ENCODE measurements at regions not wholly inside any gene's neighbourhood (a gene's known extent, or its start where the extent isn't known, plus 50 kb on each side); places are given as distances from the start of the nearest gene placed in this dataset.

DNA sequence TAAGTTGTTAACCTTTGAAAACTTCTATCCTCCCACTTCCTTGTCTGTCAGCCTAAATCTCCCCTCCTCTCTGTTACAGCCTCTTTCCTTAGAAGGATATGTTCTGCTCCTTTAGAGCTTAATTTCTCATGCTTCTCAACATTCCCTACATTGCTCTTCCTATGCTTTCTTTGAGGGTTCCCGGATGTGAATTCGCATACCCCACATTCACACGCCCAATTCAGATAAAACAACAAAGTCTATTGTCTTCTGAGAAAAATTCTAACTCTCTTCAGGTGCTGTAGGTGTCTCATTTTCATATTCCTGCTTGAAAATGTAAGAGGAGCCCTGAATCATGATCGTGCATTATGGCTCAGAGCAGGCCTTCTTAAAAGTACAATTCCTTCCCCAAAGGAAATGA, 171.8 kb upstream of the DPH6 start:
- no peaks in the 10 kb centered on the region for H3K4me1 Mint-ChIP-seq
- H3K36me3 Mint-ChIP-seq: no peaks in the 10 kb centered on the region
- H3K4me3 Mint-ChIP-seq: no peak overlapping the region
- ATAC-seq (ENCODE audit: low read depth): no peak
- no peaks in the 10 kb centered on the region for H3K9me3 Mint-ChIP-seq
- H3K27ac Mint-ChIP-seq: no peak overlapping the region
- DNase-seq (ENCODE audit: low spot score in 2 of 2): no peak
- peaks cover 5% of the 10 kb centered on the region for H3K27me3 Mint-ChIP-seq

DNA sequence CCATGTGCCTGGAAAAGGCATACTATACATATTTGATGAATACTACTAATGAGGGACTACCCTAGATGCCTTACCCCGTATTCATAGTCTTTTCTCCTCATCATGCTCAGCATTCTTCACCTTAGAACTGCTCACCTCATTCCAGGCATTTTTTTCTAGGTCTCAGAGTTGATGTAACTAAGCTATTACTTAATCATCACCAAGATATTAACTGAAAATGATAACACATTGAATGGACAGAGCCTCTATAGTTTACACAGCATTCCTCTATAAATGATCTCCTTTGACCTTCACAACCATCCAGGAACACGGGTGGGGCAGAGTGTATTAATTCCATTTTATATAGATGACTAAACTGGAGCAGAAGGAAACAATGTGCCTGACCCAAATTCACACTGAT, 174.1 kb upstream of the DPH6 start:
- H3K4me1 Mint-ChIP-seq: no peaks in the 10 kb centered on the region
- H3K9me3 Mint-ChIP-seq: no peaks in the 10 kb centered on the region
- ATAC-seq (ENCODE audit: low read depth): no peak
- no peak overlapping the region for H3K27ac Mint-ChIP-seq
- no peak for DNase-seq (ENCODE audit: low spot score in 2 of 2)
- no peak overlapping the region for H3K4me3 Mint-ChIP-seq
- H3K27me3 Mint-ChIP-seq: peaks cover 5% of the 10 kb centered on the region
- H3K36me3 Mint-ChIP-seq: no peaks in the 10 kb centered on the region

DNA sequence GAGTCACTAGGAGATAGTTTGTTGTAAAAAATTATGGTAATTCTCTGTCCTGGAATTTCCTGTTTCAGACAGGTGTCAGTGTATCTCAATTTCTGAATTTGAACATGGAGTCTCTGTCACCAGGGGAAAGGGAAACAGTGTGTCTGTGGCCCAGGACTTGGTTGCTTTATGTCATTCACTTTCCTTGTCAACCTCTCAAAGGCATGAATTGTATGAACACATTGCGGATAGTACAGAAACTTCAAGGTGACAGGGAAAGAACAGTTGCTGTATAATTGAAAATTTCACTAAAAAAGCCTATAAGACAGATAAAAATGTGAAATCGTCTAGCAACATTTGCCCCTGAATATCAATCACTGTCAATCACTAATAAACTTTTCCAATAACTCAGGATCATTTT, 175.0 kb upstream of the DPH6 start:
- Mint-ChIP-seq H3K9me3 (peaks cover 2% of the 10 kb centered on the region), H3K27ac (no peak overlapping the region), H3K4me3 (no peak overlapping the region), H3K36me3 (no peaks in the 10 kb centered on the region), H3K27me3 (peaks cover 5% of the 10 kb centered on the region), H3K4me1 (no peaks in the 10 kb centered on the region)
- ATAC-seq (ENCODE audit: low read depth) (no peak), DNase-seq (ENCODE audit: low spot score in 2 of 2) (no peak)

DNA sequence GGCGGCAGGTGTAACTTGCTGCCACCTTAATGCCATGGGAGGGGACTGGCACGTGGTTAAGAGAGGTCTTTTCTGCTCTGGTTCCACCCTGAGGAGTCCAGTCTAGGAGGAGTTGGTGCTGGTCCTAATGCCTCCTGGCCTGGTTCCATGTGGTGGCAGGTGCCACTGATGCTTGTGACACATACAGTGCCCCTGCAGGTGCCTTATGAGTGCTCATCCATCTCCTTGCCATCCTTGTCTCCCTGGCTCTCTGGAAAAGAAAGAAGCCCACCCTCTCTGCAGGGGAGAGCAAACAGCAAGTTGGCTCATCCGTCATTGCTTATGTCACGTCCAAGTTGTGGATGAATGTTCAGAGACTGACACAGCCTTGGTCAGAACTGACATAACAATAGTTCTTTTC, 175.8 kb upstream of the DPH6 start:
- DNase-seq (ENCODE audit: low spot score in 2 of 2): no peak
- H3K9me3 Mint-ChIP-seq: peaks cover 2% of the 10 kb centered on the region
- no peaks in the 10 kb centered on the region for H3K36me3 Mint-ChIP-seq
- ATAC-seq (ENCODE audit: low read depth): no peak
- H3K4me3 Mint-ChIP-seq: no peak overlapping the region
- H3K27me3 Mint-ChIP-seq: peaks cover 5% of the 10 kb centered on the region
- no peak overlapping the region for H3K27ac Mint-ChIP-seq
- H3K4me1 Mint-ChIP-seq: no peaks in the 10 kb centered on the region

DNA sequence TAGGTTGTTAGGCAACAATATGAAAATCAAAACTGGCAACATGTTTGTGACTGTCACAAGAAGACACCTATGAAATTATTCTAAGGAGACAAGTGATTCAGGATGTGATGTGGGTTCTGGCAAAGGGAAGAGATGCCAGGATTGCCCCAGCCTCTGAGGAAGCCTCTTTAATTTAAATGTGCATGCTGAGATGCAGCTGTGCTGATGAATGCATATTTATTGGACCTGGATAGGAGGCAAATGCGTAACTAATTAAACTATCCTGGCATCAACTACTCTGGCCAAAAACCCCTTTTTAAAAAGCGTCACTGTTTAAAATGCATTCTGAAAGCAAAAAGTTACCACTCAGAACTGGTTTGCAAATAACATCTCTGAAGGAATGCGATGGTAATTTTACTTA, 176.5 kb upstream of the DPH6 start:
- H3K27ac Mint-ChIP-seq: no peak overlapping the region
- no peaks in the 10 kb centered on the region for H3K36me3 Mint-ChIP-seq
- ATAC-seq (ENCODE audit: low read depth) (no peak), DNase-seq (ENCODE audit: low spot score in 2 of 2) (no peak)
- H3K4me3 Mint-ChIP-seq: no peak overlapping the region
- H3K4me1 Mint-ChIP-seq: no peaks in the 10 kb centered on the region
- peaks cover 2% of the 10 kb centered on the region for H3K9me3 Mint-ChIP-seq
- peaks cover 5% of the 10 kb centered on the region for H3K27me3 Mint-ChIP-seq

DNA sequence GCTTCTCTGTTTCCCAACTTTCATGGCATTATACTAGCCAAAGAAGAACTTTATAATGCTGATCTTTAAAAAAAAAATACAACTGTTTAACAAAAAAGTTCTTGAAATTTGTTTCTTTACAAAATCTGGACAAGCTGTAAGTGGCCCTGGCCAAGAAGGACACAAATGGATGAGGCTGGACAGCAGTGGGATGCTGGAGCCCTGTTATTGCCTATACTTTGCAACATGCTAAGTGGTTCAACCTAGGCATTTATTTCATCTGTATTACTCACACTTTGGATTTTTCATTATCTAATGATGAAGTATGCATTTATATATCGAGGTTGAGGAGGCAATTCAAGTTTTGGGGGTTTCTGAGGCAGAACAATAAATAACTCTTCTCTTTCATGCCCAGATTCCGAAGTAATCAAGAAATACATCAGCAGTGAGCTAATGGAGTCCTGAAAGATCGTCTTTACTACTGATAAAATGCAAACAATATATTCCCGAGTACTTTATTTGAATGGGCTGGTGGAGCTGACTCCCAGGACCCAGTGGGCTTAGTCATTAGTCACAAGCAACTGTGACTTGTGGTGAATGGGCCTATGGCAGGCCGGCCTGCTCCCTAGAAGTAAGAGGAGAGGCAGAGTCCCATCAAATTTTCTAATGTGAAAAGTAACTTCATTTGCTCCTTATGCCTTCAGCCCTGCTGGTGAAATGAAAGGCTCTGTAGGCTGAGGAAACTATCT, 177.3 kb upstream of the DPH6 start:
- peaks cover 5% of the 10 kb centered on the region for H3K27me3 Mint-ChIP-seq
- no peak overlapping the region for H3K27ac Mint-ChIP-seq
- H3K36me3 Mint-ChIP-seq: no peaks in the 10 kb centered on the region
- H3K4me1 Mint-ChIP-seq: no peaks in the 10 kb centered on the region
- DNase-seq (ENCODE audit: low spot score in 2 of 2) (no peak), ATAC-seq (ENCODE audit: low read depth) (no peak)
- H3K4me3 Mint-ChIP-seq: no peak overlapping the region
- peaks cover 2% of the 10 kb centered on the region for H3K9me3 Mint-ChIP-seq

DNA sequence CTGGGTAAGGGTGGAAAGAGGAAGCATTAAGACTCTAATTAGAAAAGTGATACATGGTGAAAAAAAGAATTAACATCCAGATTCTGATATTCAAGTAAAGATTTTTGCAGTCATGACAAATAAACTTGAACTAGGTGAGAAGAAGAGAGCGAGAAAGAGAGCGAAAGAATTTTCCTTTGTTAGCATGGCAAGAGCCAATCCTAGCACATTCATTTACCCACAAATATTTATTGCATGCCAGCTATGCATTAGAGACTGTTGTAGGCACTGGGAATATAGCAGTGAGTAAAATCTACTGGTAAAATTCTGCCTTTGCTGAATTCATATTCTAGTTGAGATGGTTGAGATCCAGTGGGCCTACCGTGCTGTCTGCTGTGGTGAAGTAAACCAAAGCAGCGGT, 177.9 kb upstream of the DPH6 start:
- Mint-ChIP-seq H3K9me3 (peaks cover 2% of the 10 kb centered on the region), H3K27me3 (peaks cover 5% of the 10 kb centered on the region), H3K27ac (no peak overlapping the region), H3K36me3 (no peaks in the 10 kb centered on the region), H3K4me3 (no peak overlapping the region), H3K4me1 (no peaks in the 10 kb centered on the region)
- no peak for ATAC-seq (ENCODE audit: low read depth)
- no peak for DNase-seq (ENCODE audit: low spot score in 2 of 2)

DNA sequence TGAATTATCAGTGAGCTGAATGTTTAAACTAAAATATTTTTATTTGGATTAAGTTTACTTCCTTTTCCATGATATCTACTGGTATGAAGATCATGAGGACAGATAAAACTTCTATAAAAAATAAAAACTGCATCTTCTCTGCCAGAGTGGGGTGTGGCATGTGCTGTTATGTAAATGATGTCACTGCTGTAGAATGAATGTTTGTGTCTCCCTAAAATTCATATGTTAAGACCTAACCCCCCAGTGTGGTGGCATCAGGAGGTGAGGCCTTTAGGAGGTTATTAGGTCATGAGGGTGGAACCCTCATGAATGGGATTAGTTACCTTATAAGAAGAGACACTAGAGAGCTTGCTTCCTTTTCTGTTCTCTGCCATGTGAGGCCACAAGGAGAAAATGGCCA, 178.7 kb upstream of the DPH6 start:
- no peak for DNase-seq (ENCODE audit: low spot score in 2 of 2)

DNA sequence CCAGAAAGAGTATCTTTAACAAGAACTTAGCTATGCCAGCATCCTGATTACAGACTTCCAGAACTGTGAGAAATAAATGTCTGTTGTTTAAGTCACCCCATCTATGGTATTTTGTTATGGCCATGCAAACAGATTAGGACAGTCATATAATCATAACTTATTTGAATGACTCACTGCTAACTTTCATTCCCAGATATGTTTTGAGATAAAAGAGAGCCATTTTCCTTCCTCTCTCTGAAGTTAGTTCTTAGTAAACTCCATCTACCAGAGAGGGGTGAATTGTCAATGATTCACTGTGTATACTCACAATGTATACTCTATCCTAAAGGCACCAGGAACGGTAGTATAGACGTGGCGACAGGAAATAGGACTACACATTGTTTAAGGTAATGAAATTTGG, 179.4 kb upstream of the DPH6 start:
- Mint-ChIP-seq H3K4me3 (no peak overlapping the region), H3K9me3 (peaks cover 2% of the 10 kb centered on the region), H3K27me3 (peaks cover 1% of the 10 kb centered on the region), H3K36me3 (no peaks in the 10 kb centered on the region), H3K27ac (no peak overlapping the region), H3K4me1 (no peaks in the 10 kb centered on the region)
- DNase-seq (ENCODE audit: low spot score in 2 of 2) (no peak), ATAC-seq (ENCODE audit: low read depth) (no peak)

More for the DNA sequence above, 178.7 kb upstream of the DPH6 start:
- Mint-ChIP-seq H3K4me3 (no peak overlapping the region), H3K4me1 (no peaks in the 10 kb centered on the region), H3K36me3 (no peaks in the 10 kb centered on the region), H3K27ac (no peak overlapping the region), H3K27me3 (peaks cover 5% of the 10 kb centered on the region), H3K9me3 (peaks cover 2% of the 10 kb centered on the region)
- ATAC-seq (ENCODE audit: low read depth): no peak

DNA sequence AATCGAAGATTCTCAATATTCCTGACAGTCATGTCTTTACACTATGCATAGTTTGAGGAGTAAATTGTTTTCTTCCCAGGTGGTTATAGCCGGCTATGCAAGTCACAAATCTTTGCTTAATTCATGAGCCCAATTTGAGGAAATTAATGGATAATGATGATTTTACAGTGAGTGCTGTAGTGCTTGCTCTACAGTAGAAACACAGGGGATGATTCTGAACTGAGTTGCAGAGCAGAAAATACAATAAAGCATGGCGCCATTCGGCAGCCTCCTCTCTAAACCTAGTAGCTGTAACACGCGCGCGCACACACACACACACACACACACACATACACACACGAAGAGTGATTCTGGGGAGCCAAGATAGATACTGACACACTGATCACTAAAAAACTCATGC, 181.7 kb upstream of the DPH6 start:
- no peak overlapping the region for H3K27ac Mint-ChIP-seq
- DNase-seq (ENCODE audit: low spot score in 2 of 2) (no peak), ATAC-seq (ENCODE audit: low read depth) (no peak)
- peaks cover 2% of the 10 kb centered on the region for H3K9me3 Mint-ChIP-seq
- no peak overlapping the region for H3K4me3 Mint-ChIP-seq
- H3K27me3 Mint-ChIP-seq: no peaks in the 10 kb centered on the region
- no peaks in the 10 kb centered on the region for H3K36me3 Mint-ChIP-seq
- H3K4me1 Mint-ChIP-seq: no peaks in the 10 kb centered on the region

DNA sequence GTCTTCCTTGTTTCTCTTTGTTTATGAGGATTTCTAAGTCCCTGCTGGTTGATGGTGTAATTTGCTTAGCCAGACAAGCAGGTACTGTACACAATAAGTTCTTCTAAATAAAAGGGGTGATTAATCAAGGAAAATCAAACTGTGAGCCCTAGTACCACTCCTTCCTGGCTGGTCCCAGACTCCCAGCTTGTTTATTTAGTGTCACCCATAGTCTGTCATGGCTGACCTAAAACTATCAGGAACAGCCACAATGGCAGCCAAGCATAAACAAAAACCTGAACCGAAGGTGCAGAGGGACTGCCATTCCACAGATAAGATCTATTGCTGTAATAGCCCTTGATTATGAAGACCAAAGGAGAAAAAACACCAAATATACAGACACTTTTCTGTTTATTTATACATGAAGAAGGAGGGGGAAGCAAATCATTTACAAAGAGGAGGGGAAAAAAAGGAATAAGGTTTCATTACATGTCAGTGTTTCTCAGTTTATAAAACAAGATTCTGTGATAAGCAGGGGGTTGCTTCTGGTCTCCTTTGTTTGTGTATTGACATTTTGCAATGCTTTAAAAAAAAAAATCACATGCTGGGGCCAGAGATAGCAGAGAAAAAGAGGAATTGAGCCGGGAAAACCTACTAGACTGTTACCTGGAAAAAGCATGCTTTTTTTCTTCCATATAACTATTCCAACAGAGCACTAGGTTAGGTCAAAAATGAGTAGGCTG, 182.4 kb upstream of the DPH6 start:
- Mint-ChIP-seq H3K4me1 (no peaks in the 10 kb centered on the region), H3K4me3 (no peak overlapping the region), H3K27ac (no peak overlapping the region), H3K27me3 (no peaks in the 10 kb centered on the region), H3K36me3 (no peaks in the 10 kb centered on the region), H3K9me3 (peaks cover 2% of the 10 kb centered on the region)
- no peak for DNase-seq (ENCODE audit: low spot score in 2 of 2)
- ATAC-seq (ENCODE audit: low read depth): no peak

DNA sequence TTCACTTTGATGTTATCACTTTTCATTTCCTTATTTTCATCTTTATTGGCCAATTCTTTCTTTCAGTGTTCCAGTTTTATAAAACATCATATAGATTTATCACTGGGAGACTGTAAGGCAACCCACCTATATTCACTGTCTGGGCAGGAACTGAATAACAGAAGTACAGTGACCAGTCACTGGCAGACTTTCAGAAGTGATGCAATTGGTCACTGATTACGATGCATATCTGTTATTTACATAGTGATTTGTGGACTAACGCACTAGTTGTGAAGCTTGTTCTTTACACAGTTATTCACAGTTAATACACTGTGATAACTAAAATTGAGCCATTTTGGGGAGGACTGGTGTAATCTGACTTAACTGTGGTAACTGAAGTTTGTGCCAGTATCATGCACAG, 190.2 kb upstream of the DPH6 start:
- ATAC-seq (ENCODE audit: low read depth) (no peak), DNase-seq (ENCODE audit: low spot score in 2 of 2) (no peak)
- H3K4me3 Mint-ChIP-seq: no peak overlapping the region
- no peaks in the 10 kb centered on the region for H3K9me3 Mint-ChIP-seq
- no peaks in the 10 kb centered on the region for H3K27me3 Mint-ChIP-seq
- no peaks in the 10 kb centered on the region for H3K36me3 Mint-ChIP-seq
- no peaks in the 10 kb centered on the region for H3K4me1 Mint-ChIP-seq
- no peak overlapping the region for H3K27ac Mint-ChIP-seq

DNA sequence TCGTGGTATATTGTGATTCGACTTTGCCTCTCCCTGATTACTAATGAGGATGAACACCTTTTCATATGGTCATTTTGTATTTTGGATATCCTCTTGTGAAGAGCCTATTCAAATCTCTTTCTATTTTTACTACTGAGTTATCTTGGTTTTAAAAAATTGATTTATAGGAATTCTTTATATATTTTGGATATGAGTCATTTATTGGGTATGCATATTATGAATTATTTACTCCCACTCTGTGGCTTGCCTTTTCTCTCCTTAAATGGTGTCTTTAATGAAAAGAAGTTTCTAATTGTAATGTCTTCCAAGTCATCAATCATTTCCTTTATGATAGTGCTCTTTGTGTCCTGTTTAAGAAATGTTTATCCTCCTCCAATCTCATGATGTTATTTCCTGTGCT, 191.5 kb upstream of the DPH6 start:
- no peak for ATAC-seq (ENCODE audit: low read depth)
- no peaks in the 10 kb centered on the region for H3K36me3 Mint-ChIP-seq

DNA sequence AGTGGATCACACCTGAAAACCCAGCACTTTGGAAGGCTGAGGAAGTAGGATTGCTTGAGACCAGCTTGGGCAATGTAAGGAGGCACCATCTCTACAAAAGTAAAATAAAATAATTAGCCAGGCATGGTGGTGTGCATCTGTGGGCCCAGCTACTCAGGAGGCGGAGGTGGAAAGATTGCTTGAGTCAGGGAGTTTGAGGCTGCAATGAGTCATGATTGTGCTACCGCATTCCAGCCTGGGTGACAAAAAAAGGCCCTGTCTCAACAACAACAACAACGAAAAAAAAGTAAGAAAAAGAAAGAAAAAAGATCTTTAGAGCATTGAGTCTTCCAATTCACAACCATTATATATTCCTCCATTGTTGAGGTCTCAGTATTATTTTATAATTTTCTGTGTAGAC, 192.4 kb upstream of the DPH6 start:
- no peak for DNase-seq (ENCODE audit: low spot score in 2 of 2)

More for the DNA sequence above, 191.5 kb upstream of the DPH6 start:
- Mint-ChIP-seq H3K27ac (no peak overlapping the region), H3K4me3 (no peak overlapping the region), H3K4me1 (no peaks in the 10 kb centered on the region), H3K27me3 (no peaks in the 10 kb centered on the region), H3K9me3 (no peaks in the 10 kb centered on the region)
- no peak for DNase-seq (ENCODE audit: low spot score in 2 of 2)

DNA sequence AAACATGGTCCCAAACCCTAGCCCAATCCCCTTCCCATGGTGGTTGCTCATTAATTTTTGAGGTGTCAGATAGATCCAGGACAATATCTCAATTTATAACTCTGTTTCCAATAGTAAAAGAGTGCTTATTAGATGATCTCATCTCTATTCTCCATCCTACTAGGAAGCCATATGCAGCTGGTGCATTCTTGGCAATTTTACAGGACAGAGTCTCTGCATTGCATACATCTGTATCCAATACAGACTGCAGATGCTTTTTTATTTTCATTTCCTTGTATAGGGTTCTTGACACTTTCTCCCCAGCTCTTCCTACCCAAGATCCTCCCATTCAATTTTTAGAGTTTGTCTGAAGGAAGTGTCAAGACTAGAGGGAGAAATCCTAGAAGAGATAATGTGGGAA, 194.8 kb upstream of the DPH6 start:
- Mint-ChIP-seq H3K27me3 (no peaks in the 10 kb centered on the region), H3K4me3 (no peak overlapping the region), H3K36me3 (no peaks in the 10 kb centered on the region), H3K27ac (no peak overlapping the region), H3K4me1 (no peaks in the 10 kb centered on the region), H3K9me3 (peaks cover 2% of the 10 kb centered on the region)
- DNase-seq (ENCODE audit: low spot score in 2 of 2) (no peak), ATAC-seq (ENCODE audit: low read depth) (no peak)

More for the DNA sequence above, 192.4 kb upstream of the DPH6 start:
- H3K27me3 Mint-ChIP-seq: no peaks in the 10 kb centered on the region
- H3K36me3 Mint-ChIP-seq: no peaks in the 10 kb centered on the region
- peaks cover 2% of the 10 kb centered on the region for H3K9me3 Mint-ChIP-seq
- no peak overlapping the region for H3K27ac Mint-ChIP-seq
- no peaks in the 10 kb centered on the region for H3K4me1 Mint-ChIP-seq
- H3K4me3 Mint-ChIP-seq: no peak overlapping the region
- ATAC-seq (ENCODE audit: low read depth): no peak
